K562 (cell line): ENCODE measurements at regions not wholly inside any gene's neighbourhood (a gene's known extent, or its start where the extent isn't known, plus 50 kb on each side); places are given as distances from the start of the nearest gene placed in this dataset.

Source experiments
- FOXJ3 ChIP-seq: sonication (generic); formaldehyde crosslinking; IDR thresholded peaks from 2 replicates; pipeline ENCODE4 v1.4.0; 2020; ENCODE audit warnings: mild to moderate bottlenecking, missing genetic modification reagents
- GABPB2 ChIP-seq: fragments of 250-450 bp; sonication (Bioruptor Pico); conservative IDR thresholded peaks from 2 replicates; pipeline ENCODE4 v1.5.1; 2021; ENCODE audit warnings: mild to moderate bottlenecking
- GATAD2B ChIP-seq: fragments of 450-650 bp; IDR thresholded peaks from 2 replicates; pipeline ENCODE4 v1.6.1; 2017; ENCODE audit warnings: mild to moderate bottlenecking, borderline replicate concordance
- MBD2 ChIP-seq: sonication (generic); IDR thresholded peaks from 2 replicates; pipeline ENCODE4 v1.6.1; 2016; ENCODE audit warnings: low read depth, borderline replicate concordance
- PREB ChIP-seq: sonication (generic); formaldehyde crosslinking; IDR thresholded peaks from 2 replicates; pipeline ENCODE4 v1.8.1; 2023; ENCODE audit warnings: mild to moderate bottlenecking, missing genetic modification reagents
- PRMT5 ChIP-seq: sonication (generic); formaldehyde crosslinking; IDR thresholded peaks from 2 replicates; pipeline ENCODE4 v1.5.0; 2020; ENCODE audit warnings: missing genetic modification reagents
- PRPF4 ChIP-seq: fragments of 200-400 bp; formaldehyde crosslinking; IDR thresholded peaks from one replicate; pipeline ENCODE4 v1.6.1; 2017; ENCODE audit warnings: low read length, low read depth, mild to moderate bottlenecking; ENCODE audit not compliant: insufficient read depth, poor library complexity, severe bottlenecking
- RHOXF2B ChIP-seq: fragments of 250-450 bp; sonication (Bioruptor Pico); conservative IDR thresholded peaks from 2 replicates; pipeline ENCODE4 v1.5.1; 2021
- ZBTB17 ChIP-seq: fragments of 450-650 bp; formaldehyde crosslinking; IDR thresholded peaks from 2 replicates; pipeline ENCODE4 v1.4.0; 2020; ENCODE audit warnings: mild to moderate bottlenecking
- ZNF174 ChIP-seq: fragments of 250-450 bp; sonication (Bioruptor Pico); IDR thresholded peaks from 2 replicates; pipeline ENCODE4 v1.4.0; 2020; ENCODE audit warnings: mild to moderate bottlenecking
- TF ChIP-seq, protein P1 (sequence below): fragments of 450-650 bp; conservative IDR thresholded peaks from 2 replicates; pipeline ENCODE4 v1.6.1; 2016; ENCODE audit warnings: missing genetic modification characterization, low read depth, mild to moderate bottlenecking, control low read depth, missing compliant biosample characterization
- TF ChIP-seq, protein P2 (sequence below), 3 experiments: fragments of 200-800 bp in 1 of 3; fragments of 250-450 bp in 1 of 3; fragments of 450-650 bp in 1 of 3; sonication (Bioruptor Pico) in 1 of 3; sonication (Bioruptor generic) in 1 of 3; formaldehyde crosslinking in 1 of 3; IDR thresholded peaks; 2 replicates each; pipeline versions ENCODE4 v1.6.1 to v1.8.0; 2016 to 2022; ENCODE audit warnings: mild to moderate bottlenecking in 2 of 3, missing genetic modification characterization in 2 of 3, missing compliant biosample characterization in 1 of 3, moderate library complexity in 1 of 3
- TF ChIP-seq, protein P3 (sequence below), 2 experiments: fragments of 450-650 bp in 1 of 2; sonication (generic) in 1 of 2; formaldehyde crosslinking in 1 of 2; IDR thresholded peaks in 1 of 2; conservative IDR thresholded peaks in 1 of 2; 2 replicates each; pipeline versions ENCODE4 v1.6.1 to v1.8.1; 2016 to 2023; ENCODE audit warnings: mild to moderate bottlenecking in 2 of 2, moderate library complexity in 2 of 2, inconsistent platforms in 1 of 2, missing genetic modification reagents in 1 of 2

- TF ChIP-seq, protein P1, sequence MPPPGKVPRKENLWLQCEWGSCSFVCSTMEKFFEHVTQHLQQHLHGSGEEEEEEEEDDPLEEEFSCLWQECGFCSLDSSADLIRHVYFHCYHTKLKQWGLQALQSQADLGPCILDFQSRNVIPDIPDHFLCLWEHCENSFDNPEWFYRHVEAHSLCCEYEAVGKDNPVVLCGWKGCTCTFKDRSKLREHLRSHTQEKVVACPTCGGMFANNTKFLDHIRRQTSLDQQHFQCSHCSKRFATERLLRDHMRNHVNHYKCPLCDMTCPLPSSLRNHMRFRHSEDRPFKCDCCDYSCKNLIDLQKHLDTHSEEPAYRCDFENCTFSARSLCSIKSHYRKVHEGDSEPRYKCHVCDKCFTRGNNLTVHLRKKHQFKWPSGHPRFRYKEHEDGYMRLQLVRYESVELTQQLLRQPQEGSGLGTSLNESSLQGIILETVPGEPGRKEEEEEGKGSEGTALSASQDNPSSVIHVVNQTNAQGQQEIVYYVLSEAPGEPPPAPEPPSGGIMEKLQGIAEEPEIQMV, result no peak
- no peak for TF ChIP-seq PRMT5 (CRISPR knock-in tag)
- TF ChIP-seq, protein P2, sequence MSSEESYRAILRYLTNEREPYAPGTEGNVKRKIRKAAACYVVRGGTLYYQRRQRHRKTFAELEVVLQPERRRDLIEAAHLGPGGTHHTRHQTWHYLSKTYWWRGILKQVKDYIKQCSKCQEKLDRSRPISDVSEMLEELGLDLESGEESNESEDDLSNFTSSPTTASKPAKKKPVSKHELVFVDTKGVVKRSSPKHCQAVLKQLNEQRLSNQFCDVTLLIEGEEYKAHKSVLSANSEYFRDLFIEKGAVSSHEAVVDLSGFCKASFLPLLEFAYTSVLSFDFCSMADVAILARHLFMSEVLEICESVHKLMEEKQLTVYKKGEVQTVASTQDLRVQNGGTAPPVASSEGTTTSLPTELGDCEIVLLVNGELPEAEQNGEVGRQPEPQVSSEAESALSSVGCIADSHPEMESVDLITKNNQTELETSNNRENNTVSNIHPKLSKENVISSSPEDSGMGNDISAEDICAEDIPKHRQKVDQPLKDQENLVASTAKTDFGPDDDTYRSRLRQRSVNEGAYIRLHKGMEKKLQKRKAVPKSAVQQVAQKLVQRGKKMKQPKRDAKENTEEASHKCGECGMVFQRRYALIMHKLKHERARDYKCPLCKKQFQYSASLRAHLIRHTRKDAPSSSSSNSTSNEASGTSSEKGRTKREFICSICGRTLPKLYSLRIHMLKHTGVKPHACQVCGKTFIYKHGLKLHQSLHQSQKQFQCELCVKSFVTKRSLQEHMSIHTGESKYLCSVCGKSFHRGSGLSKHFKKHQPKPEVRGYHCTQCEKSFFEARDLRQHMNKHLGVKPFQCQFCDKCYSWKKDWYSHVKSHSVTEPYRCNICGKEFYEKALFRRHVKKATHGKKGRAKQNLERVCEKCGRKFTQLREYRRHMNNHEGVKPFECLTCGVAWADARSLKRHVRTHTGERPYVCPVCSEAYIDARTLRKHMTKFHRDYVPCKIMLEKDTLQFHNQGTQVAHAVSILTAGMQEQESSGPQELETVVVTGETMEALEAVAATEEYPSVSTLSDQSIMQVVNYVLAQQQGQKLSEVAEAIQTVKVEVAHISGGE (CRISPR knock-in tag; IDR thresholded peaks at IDR 0.05), result no peak
- no peak for TF ChIP-seq PRPF4
- TF ChIP-seq ZNF174 (CRISPR knock-in tag), result no peak
- TF ChIP-seq FOXJ3, result no peak
- TF ChIP-seq GABPB2, result no peak
- no peak for TF ChIP-seq RHOXF2B (CRISPR knock-in tag)
- TF ChIP-seq ZBTB17 (CRISPR knock-in tag), result no peak
- TF ChIP-seq, protein P3, sequence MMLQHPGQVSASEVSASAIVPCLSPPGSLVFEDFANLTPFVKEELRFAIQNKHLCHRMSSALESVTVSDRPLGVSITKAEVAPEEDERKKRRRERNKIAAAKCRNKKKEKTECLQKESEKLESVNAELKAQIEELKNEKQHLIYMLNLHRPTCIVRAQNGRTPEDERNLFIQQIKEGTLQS (IDR thresholded peaks at IDR 0.05), result no peak
- TF ChIP-seq, protein P3 (CRISPR knock-in tag; conservative IDR thresholded peaks at IDR 0.05), result no peak
- no peak for TF ChIP-seq MBD2
- TF ChIP-seq PREB (CRISPR knock-in tag), result no peak
- TF ChIP-seq GATAD2B, result peak; percentile 52; the same call in 1 of the 2 replicates
Observed at GRCh38 chr3:193800138-193801043, 207.4 kb downstream of the OPA1 start (continued).
